HEK293 (cell line): ENCODE measurements at regions not wholly inside any gene's neighbourhood (a gene's known extent, or its start where the extent isn't known, plus 50 kb on each side); places are given as distances from the start of the nearest gene placed in this dataset.

Source experiments
- KLF9 ChIP-seq: fragments of 450-650 bp; formaldehyde crosslinking; IDR thresholded peaks from 2 replicates; pipeline ENCODE4 v1.5.1; 2016; ENCODE audit warnings: missing biosample characterization, missing genetic modification characterization, low read depth
- ZBTB7A ChIP-seq: fragments of 450-650 bp; formaldehyde crosslinking; IDR thresholded peaks from 2 replicates; pipeline ENCODE4 v1.5.1; 2016; ENCODE audit warnings: low read depth, missing biosample characterization, missing genetic modification characterization
- ZNF132 ChIP-seq: fragments of 450-650 bp; formaldehyde crosslinking; IDR thresholded peaks from 2 replicates; pipeline ENCODE4 v1.5.1; 2017; ENCODE audit warnings: missing biosample characterization, missing genetic modification characterization, borderline replicate concordance
- ZNF133 ChIP-seq: fragments of 450-650 bp; formaldehyde crosslinking; IDR thresholded peaks from 2 replicates; pipeline ENCODE4 v1.5.1; 2016; ENCODE audit warnings: missing biosample characterization, missing genetic modification characterization
- ZNF140 ChIP-seq: fragments of 450-650 bp; formaldehyde crosslinking; IDR thresholded peaks from 2 replicates; pipeline ENCODE4 v1.5.1; 2016; ENCODE audit warnings: missing biosample characterization, missing genetic modification characterization
- ZNF561 ChIP-seq: fragments of 450-650 bp; IDR thresholded peaks from 2 replicates; pipeline ENCODE4 v1.5.1; 2018; ENCODE audit warnings: missing biosample characterization, missing genetic modification characterization, borderline replicate concordance
- ZNF670 ChIP-seq: fragments of 450-650 bp; formaldehyde crosslinking; IDR thresholded peaks from 2 replicates; pipeline ENCODE4 v1.5.1; 2016; ENCODE audit warnings: missing biosample characterization, missing genetic modification characterization, low read depth
- TF ChIP-seq, protein P1 (sequence below): fragments of 450-650 bp; formaldehyde crosslinking; IDR thresholded peaks from 2 replicates; pipeline ENCODE4 v1.5.1; 2016; ENCODE audit warnings: missing biosample characterization, missing genetic modification characterization
- TF ChIP-seq, protein P2 (sequence below): fragments of 450-650 bp; formaldehyde crosslinking; IDR thresholded peaks from 2 replicates; pipeline ENCODE4 v1.5.1; 2016; ENCODE audit warnings: missing biosample characterization, missing genetic modification characterization

DNA sequence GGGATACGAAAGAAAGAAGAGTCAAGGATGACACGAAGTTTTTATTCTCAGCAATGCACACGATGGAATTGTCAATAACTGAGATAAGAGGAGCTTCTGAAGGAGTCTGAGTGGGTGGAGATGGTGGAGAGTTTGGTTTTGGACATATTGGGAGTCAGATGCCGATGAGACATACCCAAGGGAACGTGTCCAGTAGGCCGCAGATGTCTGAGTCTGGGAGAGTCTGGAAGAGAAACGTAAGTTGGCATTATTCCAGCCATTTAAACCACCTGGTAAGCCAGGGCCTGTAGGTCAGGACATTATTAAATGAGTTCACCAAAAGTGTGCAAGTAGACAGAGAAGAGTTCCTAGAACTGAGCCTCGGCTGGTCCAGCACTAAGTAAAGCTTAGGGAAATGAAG is 478.3 kb upstream of the CDH5 start:
- TF ChIP-seq, protein P1, sequence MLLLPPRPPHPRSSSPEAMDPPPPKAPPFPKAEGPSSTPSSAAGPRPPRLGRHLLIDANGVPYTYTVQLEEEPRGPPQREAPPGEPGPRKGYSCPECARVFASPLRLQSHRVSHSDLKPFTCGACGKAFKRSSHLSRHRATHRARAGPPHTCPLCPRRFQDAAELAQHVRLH (tag by site-specific recombination), result no peak
- TF ChIP-seq, protein P2, sequence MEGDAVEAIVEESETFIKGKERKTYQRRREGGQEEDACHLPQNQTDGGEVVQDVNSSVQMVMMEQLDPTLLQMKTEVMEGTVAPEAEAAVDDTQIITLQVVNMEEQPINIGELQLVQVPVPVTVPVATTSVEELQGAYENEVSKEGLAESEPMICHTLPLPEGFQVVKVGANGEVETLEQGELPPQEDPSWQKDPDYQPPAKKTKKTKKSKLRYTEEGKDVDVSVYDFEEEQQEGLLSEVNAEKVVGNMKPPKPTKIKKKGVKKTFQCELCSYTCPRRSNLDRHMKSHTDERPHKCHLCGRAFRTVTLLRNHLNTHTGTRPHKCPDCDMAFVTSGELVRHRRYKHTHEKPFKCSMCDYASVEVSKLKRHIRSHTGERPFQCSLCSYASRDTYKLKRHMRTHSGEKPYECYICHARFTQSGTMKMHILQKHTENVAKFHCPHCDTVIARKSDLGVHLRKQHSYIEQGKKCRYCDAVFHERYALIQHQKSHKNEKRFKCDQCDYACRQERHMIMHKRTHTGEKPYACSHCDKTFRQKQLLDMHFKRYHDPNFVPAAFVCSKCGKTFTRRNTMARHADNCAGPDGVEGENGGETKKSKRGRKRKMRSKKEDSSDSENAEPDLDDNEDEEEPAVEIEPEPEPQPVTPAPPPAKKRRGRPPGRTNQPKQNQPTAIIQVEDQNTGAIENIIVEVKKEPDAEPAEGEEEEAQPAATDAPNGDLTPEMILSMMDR (tag by site-specific recombination), result no peak
- TF ChIP-seq ZNF133 (tag by site-specific recombination) (no peak), ZNF670 (tag by site-specific recombination) (no peak), ZNF140 (tag by site-specific recombination) (no peak), ZBTB7A (tag by site-specific recombination) (no peak), ZNF132 (tag by site-specific recombination) (no peak), ZNF561 (tag by site-specific recombination) (no peak), KLF9 (tag by site-specific recombination) (no peak)
